ENCODE measurements at regions not wholly inside any gene's neighbourhood (a gene's known extent, or its start where the extent isn't known, plus 50 kb on each side); places are given as distances from the start of the nearest gene placed in this dataset.

DNA sequence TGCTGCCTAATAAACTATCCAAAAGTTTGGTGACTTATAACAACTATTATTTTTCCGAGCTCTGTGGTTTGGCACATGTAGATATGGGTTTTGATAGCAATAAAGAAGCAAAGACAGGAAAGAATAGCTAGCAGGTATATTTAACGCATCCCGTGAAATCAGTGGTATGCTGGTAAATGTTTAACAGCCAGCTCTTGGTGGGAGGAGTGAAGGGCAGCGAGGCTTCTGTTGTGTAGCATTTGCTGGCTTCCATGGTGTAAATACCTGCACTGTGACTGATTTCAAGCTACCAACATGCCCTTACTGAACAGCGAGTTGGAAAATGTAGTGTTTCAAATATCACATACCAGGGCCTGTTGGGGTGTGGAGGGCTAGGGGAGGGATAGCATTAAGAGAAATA, 291.0 kb downstream of the PRDM2 start:
- TF ChIP-seq, protein P1, sequence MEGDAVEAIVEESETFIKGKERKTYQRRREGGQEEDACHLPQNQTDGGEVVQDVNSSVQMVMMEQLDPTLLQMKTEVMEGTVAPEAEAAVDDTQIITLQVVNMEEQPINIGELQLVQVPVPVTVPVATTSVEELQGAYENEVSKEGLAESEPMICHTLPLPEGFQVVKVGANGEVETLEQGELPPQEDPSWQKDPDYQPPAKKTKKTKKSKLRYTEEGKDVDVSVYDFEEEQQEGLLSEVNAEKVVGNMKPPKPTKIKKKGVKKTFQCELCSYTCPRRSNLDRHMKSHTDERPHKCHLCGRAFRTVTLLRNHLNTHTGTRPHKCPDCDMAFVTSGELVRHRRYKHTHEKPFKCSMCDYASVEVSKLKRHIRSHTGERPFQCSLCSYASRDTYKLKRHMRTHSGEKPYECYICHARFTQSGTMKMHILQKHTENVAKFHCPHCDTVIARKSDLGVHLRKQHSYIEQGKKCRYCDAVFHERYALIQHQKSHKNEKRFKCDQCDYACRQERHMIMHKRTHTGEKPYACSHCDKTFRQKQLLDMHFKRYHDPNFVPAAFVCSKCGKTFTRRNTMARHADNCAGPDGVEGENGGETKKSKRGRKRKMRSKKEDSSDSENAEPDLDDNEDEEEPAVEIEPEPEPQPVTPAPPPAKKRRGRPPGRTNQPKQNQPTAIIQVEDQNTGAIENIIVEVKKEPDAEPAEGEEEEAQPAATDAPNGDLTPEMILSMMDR (conservative IDR thresholded peaks at IDR 0.05): no peak
- TF ChIP-seq EZH2 (IDR thresholded peaks at IDR 0.05; ENCODE audit: low read depth): no peak

All from PC-9 (cell line).